ENCODE measurements at regions not wholly inside any gene's neighbourhood (a gene's known extent, or its start where the extent isn't known, plus 50 kb on each side); places are given as distances from the start of the nearest gene placed in this dataset.

DNA sequence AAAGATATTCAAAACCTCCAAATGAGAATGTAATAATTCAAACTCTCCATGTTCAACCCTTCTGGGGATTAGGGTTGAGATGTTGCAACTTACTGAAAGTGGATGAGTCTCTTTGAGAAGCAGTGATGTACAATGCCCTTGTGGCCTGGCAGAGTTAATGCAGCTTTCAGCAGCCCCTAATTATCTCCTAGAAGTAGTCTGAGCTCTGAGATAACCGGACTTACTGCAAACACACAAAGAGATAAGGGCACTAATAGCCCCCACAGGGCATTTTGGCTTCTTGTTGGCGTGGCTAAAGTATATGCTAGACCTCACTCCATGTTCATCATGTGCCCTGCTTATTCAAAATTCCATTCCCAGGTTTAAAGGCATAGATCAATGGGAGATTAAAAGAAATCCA lies 404.7 kb downstream of the NEBL start (continued):
- no peak for TF ChIP-seq SIN3A (conservative IDR thresholded peaks at IDR 0.05 in 1 of 2, IDR thresholded peaks at IDR 0.05 in 1 of 2; ENCODE audit: low read depth in 1 of 2, low read length in 2 of 2)
- no peak for TF ChIP-seq KDM5A (IDR thresholded peaks at IDR 0.05; ENCODE audit: low read length)
- TF ChIP-seq CBX5 (IDR thresholded peaks at IDR 0.05; ENCODE audit: low read depth, low read length) = no peak
- TF ChIP-seq JUND (IDR thresholded peaks at IDR 0.05; ENCODE audit: low read length) = no peak
- TF ChIP-seq SIX5 (IDR thresholded peaks at IDR 0.05; ENCODE audit: low read depth, low read length) = no peak
- TF ChIP-seq, protein P1, sequence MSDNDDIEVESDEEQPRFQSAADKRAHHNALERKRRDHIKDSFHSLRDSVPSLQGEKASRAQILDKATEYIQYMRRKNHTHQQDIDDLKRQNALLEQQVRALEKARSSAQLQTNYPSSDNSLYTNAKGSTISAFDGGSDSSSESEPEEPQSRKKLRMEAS (IDR thresholded peaks at IDR 0.05) = no peak

Measured in H1 (cell line).